ENCODE measurements at regions not wholly inside any gene's neighbourhood (a gene's known extent, or its start where the extent isn't known, plus 50 kb on each side); places are given as distances from the start of the nearest gene placed in this dataset.

- TF ChIP-seq FOXP2 (optimal IDR thresholded peaks at IDR 0.05; ENCODE audit: borderline replicate concordance, extremely low read depth, extremely low read length, insufficient read depth) = no peak
- TF ChIP-seq POLR2AphosphoS5 (IDR thresholded peaks at IDR 0.05; ENCODE audit: low read depth, low read length) = no peak
- TF ChIP-seq, protein P1, sequence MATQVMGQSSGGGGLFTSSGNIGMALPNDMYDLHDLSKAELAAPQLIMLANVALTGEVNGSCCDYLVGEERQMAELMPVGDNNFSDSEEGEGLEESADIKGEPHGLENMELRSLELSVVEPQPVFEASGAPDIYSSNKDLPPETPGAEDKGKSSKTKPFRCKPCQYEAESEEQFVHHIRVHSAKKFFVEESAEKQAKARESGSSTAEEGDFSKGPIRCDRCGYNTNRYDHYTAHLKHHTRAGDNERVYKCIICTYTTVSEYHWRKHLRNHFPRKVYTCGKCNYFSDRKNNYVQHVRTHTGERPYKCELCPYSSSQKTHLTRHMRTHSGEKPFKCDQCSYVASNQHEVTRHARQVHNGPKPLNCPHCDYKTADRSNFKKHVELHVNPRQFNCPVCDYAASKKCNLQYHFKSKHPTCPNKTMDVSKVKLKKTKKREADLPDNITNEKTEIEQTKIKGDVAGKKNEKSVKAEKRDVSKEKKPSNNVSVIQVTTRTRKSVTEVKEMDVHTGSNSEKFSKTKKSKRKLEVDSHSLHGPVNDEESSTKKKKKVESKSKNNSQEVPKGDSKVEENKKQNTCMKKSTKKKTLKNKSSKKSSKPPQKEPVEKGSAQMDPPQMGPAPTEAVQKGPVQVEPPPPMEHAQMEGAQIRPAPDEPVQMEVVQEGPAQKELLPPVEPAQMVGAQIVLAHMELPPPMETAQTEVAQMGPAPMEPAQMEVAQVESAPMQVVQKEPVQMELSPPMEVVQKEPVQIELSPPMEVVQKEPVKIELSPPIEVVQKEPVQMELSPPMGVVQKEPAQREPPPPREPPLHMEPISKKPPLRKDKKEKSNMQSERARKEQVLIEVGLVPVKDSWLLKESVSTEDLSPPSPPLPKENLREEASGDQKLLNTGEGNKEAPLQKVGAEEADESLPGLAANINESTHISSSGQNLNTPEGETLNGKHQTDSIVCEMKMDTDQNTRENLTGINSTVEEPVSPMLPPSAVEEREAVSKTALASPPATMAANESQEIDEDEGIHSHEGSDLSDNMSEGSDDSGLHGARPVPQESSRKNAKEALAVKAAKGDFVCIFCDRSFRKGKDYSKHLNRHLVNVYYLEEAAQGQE (IDR thresholded peaks at IDR 0.05; ENCODE audit: insufficient read depth in 1 of 2, low read depth in 2 of 2, low read length in 2 of 2) = no peak
- TF ChIP-seq SIN3A (IDR thresholded peaks at IDR 0.05; ENCODE audit: borderline replicate concordance, insufficient read depth, low read length) = no peak
- no peak for TF ChIP-seq TAF1 (IDR thresholded peaks at IDR 0.05; ENCODE audit: borderline replicate concordance, insufficient read depth, low read length)
These were observed 249.9 kb downstream of the DAD1 start for GRCh38 chr14:22338917-22339715.

DNA sequence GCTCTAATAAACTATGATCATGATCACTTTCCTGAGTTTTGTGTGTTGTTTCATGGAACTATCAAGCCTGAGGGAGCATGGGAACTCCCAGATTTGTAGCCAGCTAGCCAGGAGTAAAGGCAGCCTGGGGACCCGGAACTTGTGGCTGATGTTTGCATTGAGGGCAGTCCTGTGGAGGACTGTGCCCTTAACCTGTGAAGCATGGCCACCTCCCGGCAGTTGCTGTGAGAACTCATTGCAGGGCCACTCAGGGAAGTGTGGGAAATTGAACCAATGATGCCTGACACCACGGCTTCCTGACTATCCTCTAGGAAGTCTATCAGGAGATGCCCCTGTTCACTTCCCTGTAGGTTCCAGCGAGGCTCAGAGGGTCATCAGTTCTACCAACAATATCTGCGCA is 250.6 kb downstream of the DAD1 start:
- TF ChIP-seq, protein P1 (IDR thresholded peaks at IDR 0.05; ENCODE audit: insufficient read depth in 1 of 2, low read depth in 2 of 2, low read length in 2 of 2) = no peak
- no peak for TF ChIP-seq TAF1 (IDR thresholded peaks at IDR 0.05; ENCODE audit: borderline replicate concordance, insufficient read depth, low read length)
- no peak for TF ChIP-seq POLR2AphosphoS5 (IDR thresholded peaks at IDR 0.05; ENCODE audit: low read depth, low read length)
- TF ChIP-seq SIN3A (IDR thresholded peaks at IDR 0.05; ENCODE audit: borderline replicate concordance, insufficient read depth, low read length) = no peak
- no peak for TF ChIP-seq FOXP2 (optimal IDR thresholded peaks at IDR 0.05; ENCODE audit: borderline replicate concordance, extremely low read depth, extremely low read length, insufficient read depth)

DNA sequence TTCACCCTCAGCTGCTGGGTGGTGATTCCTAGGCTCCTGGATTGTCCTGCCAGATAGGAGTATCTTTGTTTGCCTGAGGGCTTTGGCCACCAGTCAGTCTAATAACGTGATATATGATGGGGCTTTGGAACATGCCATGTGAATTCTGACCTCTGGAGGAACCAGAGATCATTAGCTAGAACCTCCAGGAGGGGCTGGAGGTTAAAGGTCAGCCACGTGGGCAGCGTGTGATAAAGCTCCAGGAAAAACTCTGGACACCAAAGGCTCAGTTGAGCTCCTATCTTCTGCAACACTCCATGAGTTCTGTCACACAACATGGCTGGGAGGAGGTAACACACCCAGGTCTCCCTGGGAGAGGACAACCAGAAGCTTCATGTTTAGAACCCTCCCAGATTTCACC is 251.1 kb downstream of the DAD1 start:
- no peak for TF ChIP-seq SIN3A (IDR thresholded peaks at IDR 0.05; ENCODE audit: borderline replicate concordance, insufficient read depth, low read length)
- no peak for TF ChIP-seq TAF1 (IDR thresholded peaks at IDR 0.05; ENCODE audit: borderline replicate concordance, insufficient read depth, low read length)
- TF ChIP-seq FOXP2 (optimal IDR thresholded peaks at IDR 0.05; ENCODE audit: borderline replicate concordance, extremely low read depth, extremely low read length, insufficient read depth) = no peak
- no peak for TF ChIP-seq POLR2AphosphoS5 (IDR thresholded peaks at IDR 0.05; ENCODE audit: low read depth, low read length)
- TF ChIP-seq, protein P1 (IDR thresholded peaks at IDR 0.05; ENCODE audit: insufficient read depth in 1 of 2, low read depth in 2 of 2, low read length in 2 of 2) = no peak

DNA sequence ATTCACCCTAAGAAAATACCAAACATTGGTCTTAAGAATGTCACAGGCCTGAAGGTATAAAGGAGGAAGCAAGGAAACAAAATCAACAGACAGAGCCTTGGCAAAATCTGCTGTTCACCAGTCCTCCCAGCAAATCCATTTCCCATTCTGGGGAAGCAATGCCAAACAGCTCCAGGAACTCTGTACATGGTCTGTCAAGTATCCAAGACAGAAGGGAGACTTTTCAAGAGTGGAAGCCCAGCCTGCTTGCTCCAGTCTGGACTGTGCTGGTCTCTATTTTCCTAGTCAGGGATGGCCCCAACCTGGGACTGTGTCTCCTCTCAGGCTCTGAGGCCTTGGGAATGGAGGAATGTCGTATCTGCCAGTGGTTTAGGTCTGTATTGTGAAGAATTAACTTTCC is 251.5 kb downstream of the DAD1 start:
- TF ChIP-seq, protein P1 (IDR thresholded peaks at IDR 0.05; ENCODE audit: insufficient read depth in 1 of 2, low read depth in 2 of 2, low read length in 2 of 2) = no peak
- TF ChIP-seq FOXP2 (optimal IDR thresholded peaks at IDR 0.05; ENCODE audit: borderline replicate concordance, extremely low read depth, extremely low read length, insufficient read depth) = no peak
- no peak for TF ChIP-seq TAF1 (IDR thresholded peaks at IDR 0.05; ENCODE audit: borderline replicate concordance, insufficient read depth, low read length)
- no peak for TF ChIP-seq POLR2AphosphoS5 (IDR thresholded peaks at IDR 0.05; ENCODE audit: low read depth, low read length)
- no peak for TF ChIP-seq SIN3A (IDR thresholded peaks at IDR 0.05; ENCODE audit: borderline replicate concordance, insufficient read depth, low read length)

Measured in PFSK-1 (cell line).